HPDE6-E6E7 (cell line): ENCODE measurements at regions not wholly inside any gene's neighbourhood (a gene's known extent, or its start where the extent isn't known, plus 50 kb on each side); places are given as distances from the start of the nearest gene placed in this dataset.

Experiments
- DNase-seq: peaks from one replicate; pipeline ENCODE4 v3.0.0; 2011; ENCODE audit warnings: missing footprints; ENCODE audit errors: extremely low spot score

GRCh38 chr10:84783909-84784308 lies 455.5 kb downstream of the CCSER2 start:
- no peak for DNase-seq

- no peak for DNase-seq
Measured at GRCh38 chr10:84784749-84785148, 456.4 kb downstream of the CCSER2 start.

- no peak for DNase-seq
Measured at GRCh38 chr10:84789026-84789425, 460.6 kb downstream of the CCSER2 start.

DNA sequence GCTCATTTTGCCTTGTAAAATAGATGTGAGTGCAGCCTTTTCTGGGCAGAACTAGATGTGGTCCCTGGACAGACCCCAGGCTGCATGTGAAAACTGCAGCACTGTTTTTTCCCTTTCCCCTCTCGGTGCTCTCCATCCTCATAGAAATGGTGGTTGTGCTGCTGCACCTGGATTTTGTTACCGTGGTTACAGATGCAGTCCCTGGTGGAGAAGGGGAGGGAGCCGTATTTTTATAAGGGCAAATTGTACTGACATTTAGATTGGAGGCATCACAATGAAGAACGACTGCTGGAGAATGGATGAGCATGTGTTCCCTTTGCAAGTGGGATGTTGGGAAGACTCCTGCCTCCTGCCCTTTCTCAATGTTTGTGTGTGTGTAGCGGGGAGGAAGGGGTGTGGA lies 469.9 kb downstream of the CCSER2 start:
- no peak for DNase-seq

DNA sequence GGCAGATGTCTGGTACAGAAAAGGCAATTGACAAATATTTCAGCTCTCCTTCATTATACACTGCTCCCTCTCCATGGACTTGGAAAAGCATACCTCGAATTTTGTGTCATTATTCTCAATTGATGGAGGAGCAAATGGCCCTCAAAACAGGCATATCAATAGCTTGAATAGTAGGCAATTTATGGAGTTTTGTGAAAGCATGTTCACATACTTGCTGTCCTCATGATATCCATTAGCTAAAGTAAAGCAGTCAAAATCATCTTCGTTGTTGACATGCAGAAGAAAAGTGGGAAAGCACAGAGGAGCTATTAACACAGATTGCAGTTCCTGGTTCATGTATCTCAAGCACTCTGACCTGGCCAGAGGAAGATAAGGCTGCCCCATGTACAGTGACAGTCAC lies 472.8 kb downstream of the CCSER2 start:
- no peak for DNase-seq

DNA sequence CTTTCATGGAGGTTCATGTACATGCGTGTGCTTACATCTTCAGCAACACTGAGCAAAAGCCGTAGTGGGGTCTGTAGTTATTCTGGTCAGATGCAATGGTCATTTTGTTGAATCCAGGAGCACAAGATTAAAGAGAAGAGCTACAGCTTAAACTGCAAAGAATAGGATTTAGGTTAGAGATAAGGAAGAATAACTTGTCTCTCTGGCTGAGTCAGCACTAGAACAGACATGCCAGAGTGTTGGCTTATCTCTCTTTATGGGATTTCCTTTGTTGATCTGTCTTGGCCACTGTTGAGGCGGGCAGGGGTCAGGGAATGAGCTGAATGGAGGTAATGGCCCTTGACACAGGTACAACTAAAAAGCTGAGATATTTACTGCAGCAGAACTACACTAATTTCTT lies 473.5 kb downstream of the CCSER2 start:
- DNase-seq, result no peak

DNA sequence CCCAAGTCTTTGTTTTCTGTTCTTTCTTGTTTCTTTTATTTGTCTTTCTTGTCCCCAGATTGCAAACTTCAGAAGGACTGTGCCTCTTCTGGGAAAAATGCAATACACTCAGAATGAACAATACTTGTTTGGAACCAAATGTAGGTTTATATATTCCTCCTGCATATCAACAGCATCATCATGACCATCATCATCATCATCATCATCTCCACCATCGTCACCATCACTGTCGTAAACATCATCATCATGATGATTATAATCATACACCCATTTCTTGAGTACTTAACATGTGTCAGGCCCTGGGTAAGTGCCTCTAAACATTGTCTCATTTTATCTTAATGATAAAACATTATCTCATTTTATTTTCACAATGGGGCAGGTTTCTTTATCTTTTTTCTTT lies 476.8 kb downstream of the CCSER2 start:
- DNase-seq, result no peak

DNA sequence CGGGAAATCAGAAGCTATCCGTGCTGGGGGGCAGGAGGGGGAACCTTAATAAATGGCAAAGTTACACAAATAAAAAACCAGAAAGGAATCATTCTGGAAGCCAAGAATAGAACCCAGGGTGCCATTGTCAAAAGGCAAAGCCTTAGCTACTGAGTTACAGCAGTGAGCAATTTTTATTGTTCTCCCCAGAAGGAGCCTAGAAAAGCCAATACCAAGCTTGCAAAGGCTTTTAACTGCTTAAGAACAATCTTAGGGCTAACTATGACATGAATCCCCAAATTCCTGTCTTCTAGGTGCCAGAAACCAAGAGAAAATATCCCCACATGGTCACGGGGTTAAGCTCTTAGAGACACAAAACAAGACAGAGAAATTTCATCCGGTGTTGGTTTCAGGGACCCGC lies 482.7 kb downstream of the CCSER2 start:
- DNase-seq, result no peak

DNA sequence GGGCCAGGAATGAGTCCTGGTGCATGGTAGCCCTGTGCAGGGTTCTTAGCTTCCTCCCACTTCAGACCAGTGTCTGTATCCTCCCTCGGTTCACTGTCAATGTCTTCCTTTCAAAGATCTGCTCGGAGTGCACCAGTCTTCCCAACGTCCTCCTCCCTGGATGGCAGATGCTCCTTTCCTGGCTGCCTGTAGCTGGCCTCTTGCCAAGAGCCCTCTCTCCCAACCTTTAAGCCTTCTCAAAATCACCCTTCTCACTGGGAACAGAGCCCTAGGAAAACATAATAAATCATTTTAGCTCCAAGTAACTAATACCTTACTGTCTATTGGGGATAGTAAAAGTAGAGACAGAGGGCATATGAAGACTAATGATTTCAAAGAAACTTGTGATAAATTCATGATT lies 490.6 kb downstream of the CCSER2 start:
- no peak for DNase-seq

GRCh38 chr10:84820120-84820519 lies 491.7 kb downstream of the CCSER2 start:
- DNase-seq, result no peak

DNA sequence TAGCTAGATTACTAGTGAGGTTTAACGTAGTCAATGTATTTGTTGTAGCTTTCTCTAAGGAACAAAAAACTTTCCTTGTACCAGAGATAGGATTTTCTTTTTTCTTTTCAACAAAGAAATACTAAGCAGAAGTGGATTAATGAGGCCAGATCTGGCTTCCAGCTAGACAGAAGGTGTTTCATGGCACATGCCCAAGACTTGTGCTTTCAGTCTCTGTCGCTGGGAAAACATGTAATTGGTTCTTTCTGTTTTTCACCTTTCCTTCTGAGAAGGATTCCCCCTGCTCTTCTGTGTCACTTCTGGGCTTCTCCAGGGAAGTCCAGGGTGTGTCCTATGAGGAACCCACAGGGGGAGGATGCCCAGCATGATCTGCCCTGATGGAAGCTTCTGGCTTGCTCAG lies 492.2 kb downstream of the CCSER2 start:
- DNase-seq, result no peak

- no peak for DNase-seq
Measured at GRCh38 chr10:84822931-84823630, 494.7 kb downstream of the CCSER2 start.

GRCh38 chr10:84824525-84824924 lies 496.1 kb downstream of the CCSER2 start:
- no peak for DNase-seq

DNA sequence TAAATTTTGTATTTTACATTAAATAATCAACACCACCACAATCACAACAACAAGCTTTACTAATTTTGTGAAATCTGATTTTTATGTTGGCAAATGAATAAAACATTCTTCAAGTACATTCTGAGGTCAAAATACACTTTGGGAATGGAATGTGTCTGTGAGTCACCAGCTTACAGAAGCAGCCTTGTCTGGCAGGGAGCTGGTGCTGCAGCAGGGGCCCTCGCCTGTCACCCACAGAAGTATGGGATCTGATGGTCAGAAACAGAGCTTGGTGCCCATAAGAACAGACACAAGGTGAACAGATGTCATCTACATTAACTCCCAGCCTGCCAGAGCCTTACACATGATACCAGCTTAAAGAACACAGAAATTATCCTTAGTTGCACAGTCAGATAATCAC lies 496.9 kb downstream of the CCSER2 start:
- DNase-seq, result peak; percentile 34

GRCh38 chr10:84826704-84827103 lies 498.3 kb downstream of the CCSER2 start:
- no peak for DNase-seq

DNA sequence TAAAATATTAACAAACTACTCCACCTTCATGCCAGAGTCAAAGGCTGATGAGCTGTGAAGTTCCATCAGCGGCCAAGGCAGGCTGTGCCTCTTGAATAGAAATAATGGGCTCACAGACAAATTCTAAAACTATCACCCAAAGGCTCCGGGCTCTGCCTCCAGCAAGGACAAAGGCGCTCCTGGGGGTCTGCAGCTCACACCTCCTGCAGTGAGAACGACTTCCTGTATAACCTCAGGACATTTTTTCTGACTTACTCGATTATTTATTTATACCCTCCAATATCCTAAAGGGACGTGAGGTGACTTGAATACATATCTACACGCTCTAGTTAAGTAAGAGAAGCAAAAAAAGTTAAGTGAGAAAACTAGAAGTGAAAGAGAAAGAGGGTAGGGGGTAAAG lies 500.7 kb downstream of the CCSER2 start:
- DNase-seq, result no peak

DNA sequence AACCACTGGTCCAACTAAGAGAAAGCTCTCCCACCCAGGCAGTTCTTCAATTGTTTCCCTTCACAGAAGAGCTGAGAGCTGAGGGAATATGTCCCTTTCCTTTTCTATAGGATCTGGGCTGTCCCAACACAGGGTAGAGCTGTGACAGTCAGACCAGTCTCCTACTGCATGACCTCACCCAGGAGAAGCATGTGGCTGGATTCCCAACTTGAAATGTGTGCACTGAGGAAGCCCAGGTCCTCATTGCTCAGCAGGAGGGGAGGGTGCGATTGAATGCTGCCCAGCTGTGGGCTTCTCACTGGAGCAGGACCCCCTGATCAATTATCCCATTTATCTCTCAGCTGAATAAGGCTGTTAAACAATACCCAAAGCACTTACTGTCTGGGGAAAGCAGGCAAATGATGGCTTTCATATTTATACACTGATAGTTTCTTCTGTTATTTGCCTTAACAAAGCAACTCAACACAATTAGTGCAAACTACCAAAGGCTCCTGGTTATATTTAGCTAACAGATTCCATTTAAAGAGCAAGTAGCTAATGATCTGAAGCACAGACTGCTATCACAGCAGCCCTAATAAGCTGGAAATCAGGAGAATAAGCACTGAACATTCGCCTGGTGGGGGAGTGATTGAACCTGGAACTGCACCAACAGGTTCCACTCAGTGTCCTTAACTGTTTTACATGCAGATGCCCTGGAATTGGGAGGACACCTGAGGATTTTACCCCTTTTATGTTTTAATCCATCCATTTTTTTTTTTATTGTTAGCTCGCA lies 508.8 kb downstream of the CCSER2 start:
- DNase-seq, result no peak

DNA sequence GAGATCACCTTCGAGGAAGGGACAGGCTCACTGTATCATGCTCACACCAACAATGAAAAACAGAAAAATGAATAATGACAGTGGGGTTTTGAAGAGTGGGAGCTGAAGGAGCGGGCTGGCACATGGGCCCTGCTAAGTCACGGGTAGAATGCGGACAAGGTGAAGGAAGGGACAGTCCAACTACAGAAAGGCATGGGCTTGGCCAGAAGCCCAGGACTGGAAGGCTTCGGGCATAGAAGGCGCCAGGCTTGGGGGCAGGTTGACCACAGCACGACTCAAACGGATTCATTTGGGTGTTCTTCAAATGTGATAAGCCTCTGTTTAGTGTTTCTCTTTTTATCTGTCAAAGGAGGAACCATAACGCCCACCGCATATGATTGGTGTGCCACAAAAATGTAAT lies 509.5 kb downstream of the CCSER2 start:
- DNase-seq, result no peak

DNA sequence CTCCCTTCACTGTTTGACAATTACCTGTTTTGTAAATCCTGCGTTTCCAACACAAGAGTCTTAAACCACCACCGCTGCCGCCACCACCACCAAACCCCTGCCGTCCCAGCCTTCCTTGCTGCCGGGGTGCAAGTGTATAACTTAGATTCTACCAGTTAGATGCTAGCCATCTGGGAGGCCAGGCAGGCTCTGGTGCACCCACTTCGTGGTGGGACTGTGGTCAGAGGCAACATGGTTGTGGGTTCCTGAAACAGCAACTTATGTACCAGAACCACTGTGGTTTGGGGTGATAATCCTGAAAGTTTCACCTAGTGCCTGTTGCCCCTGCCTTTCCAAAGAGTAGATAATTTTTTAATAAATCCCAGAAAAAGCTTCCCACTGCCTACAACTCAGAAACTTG lies 510.5 kb downstream of the CCSER2 start:
- DNase-seq, result no peak

GRCh38 chr10:84842593-84842992 lies 514.2 kb downstream of the CCSER2 start:
- no peak for DNase-seq

- DNase-seq, result no peak
Measured at GRCh38 chr10:84844461-84844860, 516.1 kb downstream of the CCSER2 start.

DNA sequence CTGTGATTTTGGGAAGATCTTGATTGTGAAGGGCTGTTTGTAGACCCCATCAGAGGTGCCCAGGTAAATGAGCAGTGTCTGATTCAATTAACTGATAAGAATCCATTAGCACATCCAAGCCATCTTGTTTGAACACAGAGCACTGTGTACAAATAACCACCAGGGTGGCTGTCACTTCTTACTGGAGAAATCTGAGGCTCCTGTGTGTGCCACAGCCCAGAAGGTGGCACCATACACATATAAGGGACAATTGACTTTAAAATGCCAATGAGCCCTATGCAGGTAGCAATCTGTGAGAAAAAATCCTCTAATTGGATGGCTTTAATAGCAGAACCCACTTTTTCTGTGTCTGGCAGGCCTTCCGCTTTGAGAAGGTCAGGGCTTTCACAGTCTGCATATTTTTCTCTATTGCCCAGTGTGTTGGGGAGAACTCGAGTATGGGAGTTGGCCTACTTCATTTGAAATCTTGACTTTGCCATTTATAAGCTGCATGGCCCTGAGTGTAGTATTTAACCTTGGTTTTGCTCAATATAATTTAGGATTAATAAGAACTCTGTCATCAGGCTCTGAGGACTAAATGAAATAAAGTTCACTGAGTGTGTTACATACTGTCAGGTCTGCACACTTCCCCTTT lies 517.4 kb downstream of the CCSER2 start:
- DNase-seq, result no peak
